ENCODE measurements at regions not wholly inside any gene's neighbourhood (a gene's known extent, or its start where the extent isn't known, plus 50 kb on each side); places are given as distances from the start of the nearest gene placed in this dataset.

- intact Hi-C loops (cut with DNase I; ENCODE audit: low total_unique reads), result no loop called here
- no peak overlapping the region for H3K4me3 ChIP-seq
- H3K27me3 ChIP-seq, result no peaks in the 10 kb centered on the region
- WGBS, 2 donors, result 39 to 50% methylated on average over 1 of the region's 1 CpG
- no peaks in the 10 kb centered on the region for H3K36me3 ChIP-seq (ENCODE audit: low read depth, missing control alignments)
- peaks cover 11% of the 10 kb centered on the region for H3K4me1 ChIP-seq
- no peaks in the 10 kb centered on the region for H3K9me3 ChIP-seq
- no peak for DNase-seq
- TF ChIP-seq POLR2A (IDR thresholded peaks at IDR 0.05), result no peak
- TF ChIP-seq CTCF (IDR thresholded peaks at IDR 0.05), result no peak
- peak overlapping the region; percentile 19 to 84 for H3K27ac ChIP-seq
Observed at GRCh38 chr10:59003203-59003602, 173.2 kb upstream of the PHYHIPL start.

GRCh38 chr10:59004392-59004791 is 172.1 kb upstream of the PHYHIPL start:
- 88 to 91% methylated on average over 1 of the region's 1 CpG for WGBS, 2 donors

GRCh38 chr10:59006511-59007306 is 169.7 kb upstream of the PHYHIPL start:
- intact Hi-C loops (cut with DNase I; ENCODE audit: low total_unique reads), result no loop called here
- no peaks in the 10 kb centered on the region for H3K27me3 ChIP-seq
- H3K4me3 ChIP-seq, result no peak overlapping the region
- H3K9me3 ChIP-seq, result no peaks in the 10 kb centered on the region
- H3K4me1 ChIP-seq, result peaks cover 13% of the 10 kb centered on the region
- peak overlapping the region in 1 of 2 donors; percentile 50 for H3K27ac ChIP-seq
- peak; percentile 40 for DNase-seq
- TF ChIP-seq CTCF (IDR thresholded peaks at IDR 0.05) (no peak), POLR2A (IDR thresholded peaks at IDR 0.05) (no peak)
- no peaks in the 10 kb centered on the region for H3K36me3 ChIP-seq (ENCODE audit: low read depth, missing control alignments)
- WGBS, 2 donors, result 56 to 62% methylated on average over 4 of the region's 4 CpGs

More at GRCh38 chr10:59004392-59004791, 172.1 kb upstream of the PHYHIPL start:
- intact Hi-C loops (cut with DNase I; ENCODE audit: low total_unique reads), result no loop called here
- Histone ChIP-seq H3K9me3 (no peaks in the 10 kb centered on the region), H3K27ac (no peak overlapping the region), H3K4me3 (no peak overlapping the region), H3K27me3 (no peaks in the 10 kb centered on the region), H3K4me1 (peaks cover 18% of the 10 kb centered on the region), H3K36me3 (ENCODE audit: low read depth, missing control alignments) (no peaks in the 10 kb centered on the region)
- DNase-seq, result no peak
- TF ChIP-seq POLR2A (IDR thresholded peaks at IDR 0.05) (no peak), CTCF (IDR thresholded peaks at IDR 0.05) (no peak)

- WGBS, 2 donors, result 90 to 94% methylated on average over 3 of the region's 3 CpGs
- intact Hi-C loops (cut with DNase I; ENCODE audit: low total_unique reads), result no loop called here
- no peaks in the 10 kb centered on the region for H3K9me3 ChIP-seq
- H3K36me3 ChIP-seq (ENCODE audit: low read depth, missing control alignments), result no peaks in the 10 kb centered on the region
- TF ChIP-seq POLR2A (IDR thresholded peaks at IDR 0.05), result no peak
- TF ChIP-seq CTCF (IDR thresholded peaks at IDR 0.05), result no peak
- no peak for DNase-seq
- no peak overlapping the region for H3K4me3 ChIP-seq
- H3K4me1 ChIP-seq, result peaks cover 13% of the 10 kb centered on the region
- no peaks in the 10 kb centered on the region for H3K27me3 ChIP-seq
- peak overlapping the region in 1 of 2 donors; percentile 41 for H3K27ac ChIP-seq
Observed at GRCh38 chr10:59007307-59008025, 169.0 kb upstream of the PHYHIPL start.

Measured in testis (tissue), 2 donors.